H1 (cell line): ENCODE measurements at regions not wholly inside any gene's neighbourhood (a gene's known extent, or its start where the extent isn't known, plus 50 kb on each side); places are given as distances from the start of the nearest gene placed in this dataset.

Experiments
- EZH2 ChIP-seq: fragments of 200-600 bp; sonication (generic); IDR thresholded peaks from 2 replicates; pipeline ENCODE4 v1.7.1; 2012; ENCODE audit warnings: low read depth, mild to moderate bottlenecking, moderate library complexity, low read length, inconsistent platforms; ENCODE audit not compliant: severe bottlenecking
- GTF2F1 ChIP-seq: IDR thresholded peaks from 2 replicates; pipeline ENCODE4 v1.6.1; 2012; ENCODE audit warnings: low read depth, low read length, improper control_type of control experiment, borderline replicate concordance
- HDAC2 ChIP-seq, 2 experiments: fragments of 300-600 bp in 1 of 2; sonication (generic) in 1 of 2; IDR thresholded peaks; 2 replicates each; pipeline ENCODE4 v1.6.1; 2011 to 2012; ENCODE audit warnings: low read depth in 2 of 2, low read length in 2 of 2, mild to moderate bottlenecking in 2 of 2, moderate library complexity in 2 of 2, borderline replicate concordance in 1 of 2, inconsistent platforms in 1 of 2
- MAX ChIP-seq: IDR thresholded peaks from 2 replicates; pipeline ENCODE4 v1.6.1; 2012; ENCODE audit warnings: inconsistent platforms
- POLR2A ChIP-seq, 2 experiments: IDR thresholded peaks; 1 replicate in 1 of 2; 2 replicates in 1 of 2; pipeline ENCODE4 v1.6.1; 2011; ENCODE audit warnings: low read depth in 2 of 2, low read length in 2 of 2, mild to moderate bottlenecking in 2 of 2; ENCODE audit errors: control extremely low read depth in 1 of 2
- TF ChIP-seq, protein P1 (sequence below), 3 experiments: IDR thresholded peaks; 1 replicate in 2 of 3; 2 replicates in 1 of 3; pipeline versions ENCODE4 v1.5.1 to v1.6.1; 2011; ENCODE audit warnings: low read length in 3 of 3, mild to moderate bottlenecking in 3 of 3, inconsistent platforms in 2 of 3, low read depth in 1 of 3, moderate library complexity in 1 of 3; ENCODE audit not compliant: insufficient read depth in 1 of 3; ENCODE audit errors: control extremely low read depth in 1 of 3

DNA sequence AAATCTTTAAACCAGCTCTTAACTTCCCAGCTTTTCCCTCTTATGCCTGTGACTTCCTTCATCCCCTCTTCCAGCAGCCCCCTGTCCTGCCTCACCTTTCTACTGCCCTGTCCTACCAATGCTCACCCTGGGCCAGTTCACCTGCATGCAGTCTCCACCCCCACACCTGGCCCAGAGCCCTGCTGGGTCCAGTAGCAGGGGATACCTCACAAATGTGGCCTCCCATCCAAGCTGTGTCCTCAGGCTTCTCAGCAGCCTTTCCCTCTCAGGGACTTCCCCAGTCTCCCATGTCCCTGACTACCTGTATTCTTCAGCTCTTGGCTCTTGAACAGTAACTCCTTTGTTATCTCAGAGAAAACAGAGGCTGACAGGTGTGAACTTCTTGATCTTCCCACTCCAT is 503.2 kb downstream of the MFSD1 start:
- TF ChIP-seq EZH2 (no peak), MAX (no peak), HDAC2 (IDR thresholded peaks at IDR 0.05; ENCODE audit: borderline replicate concordance in 1 of 2, low read depth in 2 of 2, low read length in 2 of 2) (no peak), POLR2A (IDR thresholded peaks at IDR 0.05; ENCODE audit: control extremely low read depth in 1 of 2, low read depth in 2 of 2, low read length in 2 of 2) (no peak), GTF2F1 (no peak)
- TF ChIP-seq, protein P1, sequence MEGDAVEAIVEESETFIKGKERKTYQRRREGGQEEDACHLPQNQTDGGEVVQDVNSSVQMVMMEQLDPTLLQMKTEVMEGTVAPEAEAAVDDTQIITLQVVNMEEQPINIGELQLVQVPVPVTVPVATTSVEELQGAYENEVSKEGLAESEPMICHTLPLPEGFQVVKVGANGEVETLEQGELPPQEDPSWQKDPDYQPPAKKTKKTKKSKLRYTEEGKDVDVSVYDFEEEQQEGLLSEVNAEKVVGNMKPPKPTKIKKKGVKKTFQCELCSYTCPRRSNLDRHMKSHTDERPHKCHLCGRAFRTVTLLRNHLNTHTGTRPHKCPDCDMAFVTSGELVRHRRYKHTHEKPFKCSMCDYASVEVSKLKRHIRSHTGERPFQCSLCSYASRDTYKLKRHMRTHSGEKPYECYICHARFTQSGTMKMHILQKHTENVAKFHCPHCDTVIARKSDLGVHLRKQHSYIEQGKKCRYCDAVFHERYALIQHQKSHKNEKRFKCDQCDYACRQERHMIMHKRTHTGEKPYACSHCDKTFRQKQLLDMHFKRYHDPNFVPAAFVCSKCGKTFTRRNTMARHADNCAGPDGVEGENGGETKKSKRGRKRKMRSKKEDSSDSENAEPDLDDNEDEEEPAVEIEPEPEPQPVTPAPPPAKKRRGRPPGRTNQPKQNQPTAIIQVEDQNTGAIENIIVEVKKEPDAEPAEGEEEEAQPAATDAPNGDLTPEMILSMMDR (IDR thresholded peaks at IDR 0.05; ENCODE audit: control extremely low read depth in 1 of 3, insufficient read depth in 1 of 3, low read depth in 1 of 3, low read length in 3 of 3), result no peak
